ENCODE measurements at regions not wholly inside any gene's neighbourhood (a gene's known extent, or its start where the extent isn't known, plus 50 kb on each side); places are given as distances from the start of the nearest gene placed in this dataset.

DNA sequence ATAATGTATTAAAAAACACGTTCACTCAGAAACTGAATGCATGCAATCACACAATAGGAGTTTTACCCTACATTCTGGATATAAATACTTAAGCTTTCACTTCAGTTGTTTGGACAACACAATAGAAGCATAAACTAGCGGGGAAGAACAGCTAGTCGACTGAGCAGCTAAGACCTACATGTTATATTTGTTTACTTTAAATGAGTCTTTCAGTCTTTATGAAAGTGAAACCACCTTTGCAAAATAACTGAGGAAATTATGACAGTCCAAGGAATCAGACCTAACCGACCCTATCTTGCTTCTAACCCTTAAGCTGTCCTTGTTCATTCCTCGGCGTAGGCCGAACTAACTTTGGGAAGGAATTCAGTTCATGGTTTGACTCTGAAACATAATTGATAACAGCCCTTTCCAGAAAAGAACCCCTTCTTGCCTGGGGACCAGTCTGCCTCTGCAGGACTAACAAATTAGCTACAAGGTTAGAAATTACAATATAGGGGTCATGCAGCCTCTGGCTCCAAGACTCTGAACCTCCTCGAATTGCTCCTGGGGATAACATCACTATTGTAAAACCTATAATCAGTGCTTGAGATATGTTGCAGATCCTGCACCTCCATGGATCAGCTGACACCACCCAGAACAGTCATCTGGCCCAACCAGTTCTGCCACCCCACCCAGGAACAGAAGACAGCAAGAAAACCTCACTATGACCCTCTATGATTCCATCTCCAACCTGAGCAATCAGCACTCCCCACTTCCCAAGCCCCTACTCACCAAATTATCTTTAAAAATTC is 185.1 kb upstream of the KLF6 start:
- TF ChIP-seq, protein P1, sequence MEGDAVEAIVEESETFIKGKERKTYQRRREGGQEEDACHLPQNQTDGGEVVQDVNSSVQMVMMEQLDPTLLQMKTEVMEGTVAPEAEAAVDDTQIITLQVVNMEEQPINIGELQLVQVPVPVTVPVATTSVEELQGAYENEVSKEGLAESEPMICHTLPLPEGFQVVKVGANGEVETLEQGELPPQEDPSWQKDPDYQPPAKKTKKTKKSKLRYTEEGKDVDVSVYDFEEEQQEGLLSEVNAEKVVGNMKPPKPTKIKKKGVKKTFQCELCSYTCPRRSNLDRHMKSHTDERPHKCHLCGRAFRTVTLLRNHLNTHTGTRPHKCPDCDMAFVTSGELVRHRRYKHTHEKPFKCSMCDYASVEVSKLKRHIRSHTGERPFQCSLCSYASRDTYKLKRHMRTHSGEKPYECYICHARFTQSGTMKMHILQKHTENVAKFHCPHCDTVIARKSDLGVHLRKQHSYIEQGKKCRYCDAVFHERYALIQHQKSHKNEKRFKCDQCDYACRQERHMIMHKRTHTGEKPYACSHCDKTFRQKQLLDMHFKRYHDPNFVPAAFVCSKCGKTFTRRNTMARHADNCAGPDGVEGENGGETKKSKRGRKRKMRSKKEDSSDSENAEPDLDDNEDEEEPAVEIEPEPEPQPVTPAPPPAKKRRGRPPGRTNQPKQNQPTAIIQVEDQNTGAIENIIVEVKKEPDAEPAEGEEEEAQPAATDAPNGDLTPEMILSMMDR (IDR thresholded peaks at IDR 0.05; ENCODE audit: low read depth, low read length, missing input control): no peak
- TF ChIP-seq, protein P2, sequence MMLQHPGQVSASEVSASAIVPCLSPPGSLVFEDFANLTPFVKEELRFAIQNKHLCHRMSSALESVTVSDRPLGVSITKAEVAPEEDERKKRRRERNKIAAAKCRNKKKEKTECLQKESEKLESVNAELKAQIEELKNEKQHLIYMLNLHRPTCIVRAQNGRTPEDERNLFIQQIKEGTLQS (IDR thresholded peaks at IDR 0.05): no peak
- TF ChIP-seq GABPA (IDR thresholded peaks at IDR 0.05 in 1 of 2, conservative IDR thresholded peaks at IDR 0.05 in 1 of 2) (no peak), YY1 (IDR thresholded peaks at IDR 0.05) (no peak), RXRA (IDR thresholded peaks at IDR 0.05) (no peak), TAF1 (conservative IDR thresholded peaks at IDR 0.05) (no peak)
- TF ChIP-seq, protein P3, sequence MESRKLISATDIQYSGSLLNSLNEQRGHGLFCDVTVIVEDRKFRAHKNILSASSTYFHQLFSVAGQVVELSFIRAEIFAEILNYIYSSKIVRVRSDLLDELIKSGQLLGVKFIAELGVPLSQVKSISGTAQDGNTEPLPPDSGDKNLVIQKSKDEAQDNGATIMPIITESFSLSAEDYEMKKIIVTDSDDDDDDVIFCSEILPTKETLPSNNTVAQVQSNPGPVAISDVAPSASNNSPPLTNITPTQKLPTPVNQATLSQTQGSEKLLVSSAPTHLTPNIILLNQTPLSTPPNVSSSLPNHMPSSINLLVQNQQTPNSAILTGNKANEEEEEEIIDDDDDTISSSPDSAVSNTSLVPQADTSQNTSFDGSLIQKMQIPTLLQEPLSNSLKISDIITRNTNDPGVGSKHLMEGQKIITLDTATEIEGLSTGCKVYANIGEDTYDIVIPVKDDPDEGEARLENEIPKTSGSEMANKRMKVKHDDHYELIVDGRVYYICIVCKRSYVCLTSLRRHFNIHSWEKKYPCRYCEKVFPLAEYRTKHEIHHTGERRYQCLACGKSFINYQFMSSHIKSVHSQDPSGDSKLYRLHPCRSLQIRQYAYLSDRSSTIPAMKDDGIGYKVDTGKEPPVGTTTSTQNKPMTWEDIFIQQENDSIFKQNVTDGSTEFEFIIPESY (IDR thresholded peaks at IDR 0.05): no peak

Measured in liver (tissue), 3 donors.